Muscle of leg (tissue), 3 donors: ENCODE measurements at regions not wholly inside any gene's neighbourhood (a gene's known extent, or its start where the extent isn't known, plus 50 kb on each side); places are given as distances from the start of the nearest gene placed in this dataset.

Experiments
- DNase-seq: peaks from one replicate; pipeline ENCODE4 v3.0.0; 2013
- H3K27ac ChIP-seq: one replicate; pipeline ENCODE4 v1.5.1; 2013; ENCODE audit warnings: mild to moderate bottlenecking, low read length, control low read depth
- H3K27me3 ChIP-seq: one replicate; pipeline ENCODE4 v1.6.1; 2013; ENCODE audit warnings: low read length; ENCODE audit not compliant: control insufficient read depth, insufficient read depth
- H3K36me3 ChIP-seq: one replicate; pipeline ENCODE4 v1.6.1; 2013; ENCODE audit warnings: low read length; ENCODE audit not compliant: control insufficient read depth, insufficient read depth
- H3K4me1 ChIP-seq: one replicate; pipeline ENCODE4 v1.6.1; 2013; ENCODE audit warnings: low read length; ENCODE audit not compliant: control insufficient read depth, insufficient read depth
- H3K4me3 ChIP-seq: one replicate; pipeline ENCODE4 v1.5.1; 2013; ENCODE audit warnings: low read length, control low read depth
- H3K9me3 ChIP-seq: replicated peaks from 2 replicates; pipeline ENCODE4 v1.6.1; 2013; ENCODE audit warnings: low read depth, low read length; ENCODE audit not compliant: control insufficient read depth
- WGBS: methylation state at CpG from one replicate; pipeline ENCODE4 v1.1.5; 2013; ENCODE audit warnings: missing lambda C conversion rate; ENCODE audit not compliant: insufficient coverage; 5-methylcytosine and 5-hydroxymethylcytosine counted together

DNA sequence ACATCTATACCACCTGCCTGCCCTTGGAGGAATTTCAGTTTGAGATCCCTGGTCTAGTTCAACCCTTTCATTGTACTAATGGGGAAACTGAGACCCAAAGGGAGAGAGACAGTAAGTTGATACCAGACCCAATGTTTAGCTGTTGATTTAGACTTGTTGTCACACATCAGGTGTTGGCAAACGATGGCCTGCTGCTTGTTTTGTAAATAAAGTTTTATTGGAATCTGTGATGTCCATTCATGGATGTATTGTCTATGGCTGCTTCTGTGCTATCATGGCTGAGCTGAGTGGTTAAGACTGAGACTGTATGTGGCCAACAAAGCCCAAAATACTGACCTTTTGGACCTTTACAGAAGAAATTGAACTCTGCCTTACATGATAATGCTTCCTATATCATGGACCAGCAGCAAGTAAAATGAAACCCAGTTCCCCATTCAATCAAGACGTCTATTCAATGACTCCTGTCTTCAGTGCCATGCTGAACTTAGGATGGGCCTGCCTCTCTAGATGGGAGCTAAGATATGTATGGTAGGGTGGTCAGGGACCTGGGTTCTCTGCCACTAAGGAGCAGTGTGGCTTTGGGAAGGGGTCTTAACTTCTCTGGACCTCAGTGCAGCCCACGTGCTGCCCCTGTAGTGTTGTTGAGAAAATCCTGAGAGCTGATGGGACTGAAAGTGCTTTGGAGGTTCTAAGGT is 111.0 kb downstream of the IRX5 start:
- H3K4me1 ChIP-seq: peaks cover 2% of the 10 kb centered on the region
- peaks cover 2% of the 10 kb centered on the region for H3K27me3 ChIP-seq
- H3K27ac ChIP-seq: no peak overlapping the region
- DNase-seq: no peak
- no peaks in the 10 kb centered on the region for H3K36me3 ChIP-seq
- WGBS: no CpG with 5 or more reads among the region's 3 CpGs
- H3K4me3 ChIP-seq: no peak overlapping the region
- H3K9me3 ChIP-seq: no peaks in the 10 kb centered on the region

DNA sequence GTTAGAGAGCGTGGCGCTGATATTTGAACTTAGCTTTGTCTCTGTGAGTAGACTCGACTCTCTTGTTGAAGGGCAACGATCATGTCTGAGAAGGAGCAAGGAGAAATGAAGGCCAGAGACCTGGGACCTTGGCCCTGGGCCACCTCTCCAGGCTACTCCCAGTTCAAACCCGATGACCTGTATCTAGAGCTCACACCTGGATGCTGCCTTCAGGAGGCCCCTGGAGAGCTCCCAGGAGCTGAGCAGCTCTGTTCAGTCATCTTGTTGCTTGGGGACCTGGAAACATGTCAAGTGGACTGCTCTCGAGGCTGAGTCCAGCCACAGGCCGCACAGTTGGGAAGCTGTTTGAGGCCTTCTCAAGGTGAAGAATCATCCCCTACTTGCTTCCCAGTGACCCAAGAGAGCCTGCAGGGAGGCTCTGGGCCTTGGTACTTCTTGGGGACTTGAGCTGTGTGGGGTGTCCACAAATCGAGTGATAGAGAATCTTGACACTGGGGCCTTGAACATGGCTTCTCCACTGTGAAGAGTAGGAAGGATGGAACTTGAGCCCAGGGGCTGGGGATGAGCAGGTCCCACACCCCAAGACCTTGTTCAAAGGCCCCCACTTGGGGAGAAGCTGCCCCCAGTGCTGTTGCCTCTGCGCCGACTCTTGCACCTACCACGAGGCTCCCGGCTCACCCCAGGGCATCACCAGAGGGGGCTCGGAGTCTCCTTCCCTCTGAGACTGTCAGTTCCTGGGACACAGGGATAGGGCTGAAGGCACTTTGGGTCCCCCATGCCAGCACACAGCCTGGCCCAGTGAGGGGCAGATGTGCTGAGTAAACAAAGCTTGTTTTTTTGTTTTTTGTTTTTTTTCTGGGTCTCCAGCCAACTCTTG is 112.1 kb downstream of the IRX5 start:
- WGBS: 82% methylated on average over 12 of the region's 13 CpGs
- peaks cover 2% of the 10 kb centered on the region for H3K27me3 ChIP-seq
- DNase-seq: no peak

DNA sequence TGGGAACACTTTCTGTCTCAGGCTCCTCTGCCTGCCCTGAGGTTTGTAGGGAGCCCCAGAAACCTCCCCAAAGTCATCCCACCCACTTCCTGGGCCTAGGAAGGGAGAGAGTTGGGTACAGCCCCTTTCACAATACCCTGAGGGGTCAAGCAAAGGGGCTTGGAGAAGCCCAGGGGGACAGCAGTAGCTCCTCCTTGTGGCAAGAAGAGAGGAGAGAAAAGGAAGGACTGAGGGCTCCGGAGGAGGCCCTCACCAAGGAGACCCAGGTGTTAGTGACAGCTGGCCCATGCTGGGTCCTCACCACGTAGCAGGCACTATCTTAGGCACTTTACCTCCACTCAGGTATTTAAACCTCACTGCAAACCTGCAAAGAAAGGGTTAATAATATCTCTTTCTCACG is 112.8 kb downstream of the IRX5 start:
- no peaks in the 10 kb centered on the region for H3K36me3 ChIP-seq
- H3K4me3 ChIP-seq: no peak overlapping the region
- H3K9me3 ChIP-seq: no peaks in the 10 kb centered on the region
- H3K4me1 ChIP-seq: no peaks in the 10 kb centered on the region
- no peak for DNase-seq
- no peak overlapping the region for H3K27ac ChIP-seq
- H3K27me3 ChIP-seq: peaks cover 2% of the 10 kb centered on the region
- WGBS: no CpG with 5 or more reads among the region's 3 CpGs

More for the DNA sequence above, 112.1 kb downstream of the IRX5 start:
- H3K9me3 ChIP-seq: no peaks in the 10 kb centered on the region
- no peaks in the 10 kb centered on the region for H3K36me3 ChIP-seq
- no peak overlapping the region for H3K4me3 ChIP-seq
- no peaks in the 10 kb centered on the region for H3K4me1 ChIP-seq
- H3K27ac ChIP-seq: no peak overlapping the region

DNA sequence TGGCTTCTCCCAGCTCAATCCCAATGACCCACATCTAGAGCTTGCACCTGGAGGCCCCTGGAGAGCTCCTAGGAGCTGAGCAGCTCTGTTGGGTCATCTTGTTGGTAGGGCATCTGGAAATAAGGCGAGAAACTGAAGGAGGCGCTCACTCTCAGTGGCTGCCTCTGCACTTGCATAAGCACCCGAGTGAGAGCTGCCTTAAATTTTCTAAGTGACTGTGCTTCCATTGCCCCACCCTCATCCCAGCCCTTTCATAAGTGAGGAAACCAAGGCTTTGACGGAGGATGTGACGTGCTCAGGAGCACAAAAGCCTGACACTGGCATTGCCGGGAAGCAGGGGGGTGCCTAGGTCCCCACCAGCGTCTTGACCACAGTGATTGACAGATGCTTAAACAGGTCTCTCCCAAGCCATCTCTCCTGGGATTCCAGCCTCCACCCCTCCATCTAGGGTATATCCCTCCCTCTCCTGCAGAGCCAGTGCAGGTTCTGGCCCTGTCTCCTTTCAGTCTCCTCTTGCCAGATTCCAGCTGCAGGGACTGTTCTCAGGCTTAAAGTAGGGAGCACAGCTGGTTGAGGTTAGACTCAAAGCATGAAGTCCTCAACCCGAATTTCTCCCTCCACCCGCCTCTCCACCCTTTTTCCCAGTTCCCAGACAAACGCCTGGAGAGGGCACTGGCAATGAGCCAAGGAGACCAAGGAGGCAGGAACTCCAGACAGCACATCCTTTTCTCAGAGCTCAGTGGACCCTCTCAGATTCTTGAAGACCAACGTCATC is 113.7 kb downstream of the IRX5 start:
- no peaks in the 10 kb centered on the region for H3K9me3 ChIP-seq
- WGBS: 61% methylated on average over 9 of the region's 11 CpGs
- no peaks in the 10 kb centered on the region for H3K4me1 ChIP-seq
- H3K36me3 ChIP-seq: no peaks in the 10 kb centered on the region
- no peak for DNase-seq
- peaks cover 2% of the 10 kb centered on the region for H3K27me3 ChIP-seq
- no peak overlapping the region for H3K27ac ChIP-seq
- H3K4me3 ChIP-seq: no peak overlapping the region

DNA sequence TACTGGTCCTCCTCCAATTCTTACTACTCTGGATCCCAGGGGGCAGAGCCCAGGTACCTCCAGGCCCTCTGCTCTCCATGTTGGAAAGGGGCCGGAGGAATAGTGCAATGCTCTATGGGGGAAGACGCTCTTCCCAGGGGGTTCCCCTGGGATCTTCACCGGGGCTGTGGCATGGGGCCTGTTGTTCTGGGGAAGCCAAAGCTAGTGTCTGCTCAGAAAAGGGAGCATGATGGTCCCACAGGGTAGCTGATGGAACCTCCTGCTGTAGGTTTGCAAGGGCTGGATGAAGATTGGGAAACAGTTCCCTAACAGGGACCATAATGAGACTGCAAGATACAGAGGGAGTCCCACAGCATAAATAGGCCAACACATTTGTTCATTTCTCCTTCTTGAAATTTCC is 114.7 kb downstream of the IRX5 start:
- 63% methylated on average over 3 of the region's 3 CpGs for WGBS
- DNase-seq: no peak

DNA sequence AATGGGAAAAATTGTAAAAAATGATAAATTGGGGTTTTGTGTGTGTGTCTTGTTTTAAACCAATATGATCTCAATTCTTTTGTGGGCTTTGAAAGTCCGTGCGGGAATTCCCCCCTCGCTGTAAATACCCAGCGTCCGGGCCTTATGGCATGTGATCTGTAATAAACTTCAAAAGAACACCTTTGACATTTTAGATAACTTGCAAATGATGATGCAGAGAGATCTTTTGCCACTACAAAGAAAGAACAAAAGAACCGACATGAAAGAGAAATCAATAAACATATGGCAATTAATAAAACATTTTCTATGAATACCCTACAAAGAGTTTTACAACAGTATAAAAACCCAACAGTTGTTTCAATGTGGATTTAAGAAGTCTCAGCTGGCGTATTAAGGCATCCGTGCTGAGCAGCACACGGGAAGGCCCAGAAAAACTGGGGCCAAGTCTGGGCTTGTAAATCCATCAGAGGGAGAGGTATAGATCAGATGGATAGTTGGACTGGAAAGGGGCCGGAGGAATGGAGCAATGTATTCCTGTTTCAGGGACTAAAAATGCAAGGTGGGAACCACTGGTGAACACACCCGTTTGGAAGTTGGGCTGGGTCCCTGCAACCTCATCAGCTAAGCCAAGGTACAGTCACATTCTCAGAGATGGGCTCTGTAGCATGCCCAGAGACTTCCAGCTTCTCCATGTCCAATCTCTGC is 115.2 kb downstream of the IRX5 start:
- Histone ChIP-seq H3K4me3 (no peak overlapping the region), H3K36me3 (no peaks in the 10 kb centered on the region), H3K27me3 (no peaks in the 10 kb centered on the region), H3K27ac (no peak overlapping the region), H3K4me1 (no peaks in the 10 kb centered on the region), H3K9me3 (no peaks in the 10 kb centered on the region)
- 38% methylated on average over 5 of the region's 11 CpGs for WGBS
- no peak for DNase-seq

More for the DNA sequence above, 114.7 kb downstream of the IRX5 start:
- no peak overlapping the region for H3K27ac ChIP-seq
- H3K4me3 ChIP-seq: no peak overlapping the region
- H3K4me1 ChIP-seq: no peaks in the 10 kb centered on the region
- no peaks in the 10 kb centered on the region for H3K9me3 ChIP-seq
- H3K27me3 ChIP-seq: no peaks in the 10 kb centered on the region
- no peaks in the 10 kb centered on the region for H3K36me3 ChIP-seq

DNA sequence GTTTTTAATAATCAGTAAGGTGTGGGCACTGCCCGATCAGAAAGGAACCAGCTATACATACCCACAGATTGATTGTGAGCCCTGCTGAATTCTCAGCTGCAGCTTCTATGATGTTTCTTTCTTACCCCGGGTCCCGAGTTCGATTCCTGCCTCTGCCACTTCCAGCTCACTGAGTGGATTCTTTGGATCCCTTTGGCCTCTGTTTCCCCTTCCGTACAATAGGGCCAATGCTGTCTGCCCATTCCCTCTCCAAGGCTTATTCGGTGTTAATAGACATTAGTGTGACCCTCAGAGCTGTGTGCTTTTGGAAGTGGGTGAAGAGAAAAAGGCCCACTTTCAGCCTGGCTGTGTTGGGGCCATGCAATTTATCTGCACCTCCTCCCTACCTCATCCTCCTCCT is 115.8 kb downstream of the IRX5 start:
- H3K9me3 ChIP-seq: no peaks in the 10 kb centered on the region
- DNase-seq: no peak
- no peak overlapping the region for H3K4me3 ChIP-seq
- H3K27ac ChIP-seq: no peak overlapping the region
- no peaks in the 10 kb centered on the region for H3K36me3 ChIP-seq
- H3K4me1 ChIP-seq: no peaks in the 10 kb centered on the region
- WGBS: 93% methylated on average over 3 of the region's 6 CpGs
- no peaks in the 10 kb centered on the region for H3K27me3 ChIP-seq

DNA sequence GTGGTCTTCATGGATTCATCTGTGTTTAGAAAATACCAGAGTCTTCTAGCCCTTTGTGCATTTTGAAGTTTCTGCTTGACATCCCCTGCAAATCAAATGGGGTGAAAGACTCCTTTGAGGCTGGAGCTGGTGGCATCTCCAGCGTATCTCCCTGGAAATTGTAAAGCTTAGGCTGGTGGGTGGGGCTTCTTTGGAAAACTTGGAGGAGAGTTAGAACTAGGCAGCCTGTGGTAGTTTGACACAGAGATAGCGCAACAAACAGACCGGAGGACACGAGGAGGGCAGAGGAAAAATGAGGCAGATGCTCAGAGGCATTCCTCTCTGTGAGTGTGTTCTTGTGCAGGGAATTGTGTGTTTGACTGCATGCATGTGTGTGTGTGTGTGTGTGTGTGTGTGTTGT is 116.3 kb downstream of the IRX5 start:
- Histone ChIP-seq H3K9me3 (no peaks in the 10 kb centered on the region), H3K27ac (no peak overlapping the region), H3K36me3 (no peaks in the 10 kb centered on the region), H3K27me3 (no peaks in the 10 kb centered on the region), H3K4me1 (no peaks in the 10 kb centered on the region), H3K4me3 (no peak overlapping the region)
- DNase-seq: no peak
- WGBS: 62% methylated on average over 4 of the region's 4 CpGs

DNA sequence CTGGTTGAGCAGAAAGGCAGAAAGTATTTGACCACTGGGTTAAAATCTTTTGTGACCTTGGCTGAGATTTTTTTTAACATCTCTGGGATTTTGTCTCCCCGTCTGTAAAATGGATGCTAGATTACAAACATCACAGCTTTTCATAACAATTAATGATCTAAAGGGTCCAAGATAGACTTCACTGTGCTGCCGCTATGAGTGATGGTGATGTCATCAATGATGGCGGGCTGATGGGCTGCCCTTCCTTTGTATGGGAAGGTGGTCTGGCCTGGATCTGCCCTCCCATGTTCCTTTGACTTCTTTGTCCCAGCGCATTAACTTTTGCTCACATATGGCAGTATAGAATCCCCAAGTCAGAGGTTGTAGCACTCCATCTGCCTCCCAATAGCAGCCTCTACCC is 116.7 kb downstream of the IRX5 start:
- no peaks in the 10 kb centered on the region for H3K36me3 ChIP-seq
- no peaks in the 10 kb centered on the region for H3K27me3 ChIP-seq
- H3K9me3 ChIP-seq: no peaks in the 10 kb centered on the region
- DNase-seq: no peak
- WGBS: 90% methylated on average over 3 of the region's 4 CpGs
- H3K27ac ChIP-seq: no peak overlapping the region
- no peak overlapping the region for H3K4me3 ChIP-seq
- H3K4me1 ChIP-seq: no peaks in the 10 kb centered on the region
